HG03571 (cell line): ENCODE measurements at regions not wholly inside any gene's neighbourhood (a gene's known extent, or its start where the extent isn't known, plus 50 kb on each side); places are given as distances from the start of the nearest gene placed in this dataset.

Experiments
- ATAC-seq: cut with Tn5 transposase; IDR thresholded peaks from one replicate; pipeline ENCODE4 v1.9.1; 2021; ENCODE audit not compliant: unreplicated experiment

DNA sequence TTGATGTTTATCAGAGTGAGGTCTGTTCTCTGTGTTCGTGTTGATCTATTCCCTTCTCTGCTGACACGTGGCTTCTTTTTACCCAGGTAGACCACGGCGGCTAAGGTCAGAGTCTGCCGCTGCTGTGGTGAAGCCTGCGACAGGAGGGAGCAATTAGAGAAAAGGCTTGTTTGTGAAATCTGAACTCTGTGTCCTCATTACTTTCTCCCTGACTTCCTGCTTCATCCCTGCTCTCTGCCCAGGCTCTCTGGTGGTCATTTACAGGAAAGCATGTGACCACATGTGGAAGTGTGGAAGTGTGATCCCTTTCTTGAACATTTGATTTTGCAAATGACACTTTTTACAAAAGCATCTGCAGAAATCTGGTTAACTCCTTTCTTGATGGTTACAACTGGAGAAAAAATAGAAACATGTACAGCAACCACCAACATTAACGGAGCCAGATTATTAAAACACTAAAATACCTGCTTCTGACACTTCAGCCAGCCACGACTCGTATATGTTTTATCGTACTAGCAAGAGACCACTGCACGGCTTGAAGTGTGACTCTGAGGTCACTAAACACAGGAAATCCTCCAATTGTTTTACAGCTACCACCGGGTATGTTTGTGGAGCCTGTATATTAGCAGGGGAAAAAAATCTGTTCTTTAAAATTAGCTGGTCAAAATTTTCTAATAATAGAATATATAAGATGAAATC lies 388.6 kb upstream of the TMPO start:
- ATAC-seq, result no peak

DNA sequence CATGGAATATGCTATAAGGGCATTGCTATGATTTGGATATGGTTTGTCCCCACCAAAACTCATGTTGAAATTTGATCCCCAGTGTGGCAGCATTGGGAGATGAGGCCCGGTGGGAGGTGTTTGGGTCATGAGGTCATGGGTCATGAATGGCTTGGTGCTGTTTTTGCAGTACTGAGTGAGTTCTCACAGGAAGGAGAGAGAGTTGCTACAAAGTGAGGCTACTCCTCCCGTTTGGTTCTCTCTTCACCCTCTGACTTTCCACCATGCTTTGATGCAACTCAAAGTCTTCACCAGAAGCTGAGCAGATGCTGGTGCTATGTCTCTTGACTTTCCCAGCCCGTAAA lies 388.1 kb upstream of the TMPO start:
- ATAC-seq, result no peak

DNA sequence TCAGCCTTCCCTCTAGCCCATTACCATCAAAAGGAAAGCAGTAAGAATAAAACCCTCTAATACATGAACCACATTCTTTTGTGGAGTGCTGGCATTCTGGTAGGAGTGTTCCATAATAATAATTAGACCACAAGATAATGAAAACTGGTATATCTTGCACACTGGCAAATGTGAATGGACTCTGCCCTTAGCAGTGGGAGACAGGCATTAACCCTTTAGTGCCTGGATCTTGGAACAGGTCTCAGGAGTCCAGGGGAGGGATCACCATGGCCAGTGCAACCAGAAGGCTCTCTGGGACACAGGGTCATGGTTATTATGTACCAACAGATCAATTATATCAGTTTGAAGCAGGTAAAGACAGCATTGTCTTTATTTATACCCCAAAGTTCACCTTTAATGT lies 387.5 kb upstream of the TMPO start:
- no peak for ATAC-seq

DNA sequence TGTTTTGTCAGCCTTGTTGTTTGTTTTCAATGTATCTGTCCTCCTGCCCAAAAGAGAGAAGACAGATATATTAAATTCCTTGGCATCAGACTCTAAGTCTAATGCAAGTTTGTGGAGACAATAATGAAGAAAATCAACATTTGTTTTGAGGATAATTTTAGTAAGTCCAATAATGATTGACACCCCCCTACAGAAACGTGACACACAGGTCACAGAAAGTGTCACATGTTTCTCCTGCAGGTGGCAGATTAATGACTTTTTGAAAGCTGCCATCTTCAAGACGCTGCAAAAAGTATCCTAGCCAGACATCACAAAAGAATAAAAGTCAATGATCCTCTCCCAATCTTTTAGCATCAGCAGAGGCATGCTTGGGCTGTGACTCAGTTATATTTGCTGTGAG lies 378.8 kb upstream of the TMPO start:
- ATAC-seq, result no peak

DNA sequence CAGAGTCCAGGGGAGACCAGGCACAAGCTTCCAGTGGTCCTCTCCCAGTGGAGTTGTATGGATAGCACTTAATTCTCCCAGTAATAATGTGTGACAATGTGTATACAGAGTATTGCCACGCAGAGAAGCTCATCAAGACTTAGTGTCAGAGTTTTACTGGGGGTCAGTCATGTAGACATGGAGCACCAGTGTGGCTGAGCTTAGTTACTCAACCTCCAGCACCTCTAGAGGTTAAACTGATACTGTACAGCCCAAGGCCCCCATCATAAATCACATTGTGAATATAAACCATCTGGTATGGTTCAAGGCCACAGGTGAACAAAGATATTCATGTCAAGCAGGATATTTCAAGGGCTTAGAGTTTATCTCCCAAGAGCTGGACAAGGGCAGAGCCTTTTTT lies 378.1 kb upstream of the TMPO start:
- no peak for ATAC-seq

DNA sequence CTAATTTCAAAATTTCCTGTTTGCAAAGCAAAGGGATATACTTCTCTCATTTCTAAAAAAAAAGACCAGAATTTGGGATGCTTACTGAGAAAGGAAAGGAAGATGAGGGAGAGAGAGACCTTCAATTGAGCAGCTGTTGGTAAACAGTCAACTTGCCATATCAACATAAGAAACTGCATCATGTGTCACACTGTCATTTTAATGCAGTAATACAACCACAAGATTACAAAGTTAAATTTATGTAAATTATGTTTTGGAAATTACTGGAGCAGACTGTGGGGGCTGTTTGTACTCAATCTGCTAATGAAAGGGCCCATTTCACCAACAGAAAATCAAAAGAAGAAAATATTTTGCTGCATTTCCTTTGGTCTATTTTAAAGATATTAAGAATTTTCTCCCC lies 370.4 kb upstream of the TMPO start:
- no peak for ATAC-seq

DNA sequence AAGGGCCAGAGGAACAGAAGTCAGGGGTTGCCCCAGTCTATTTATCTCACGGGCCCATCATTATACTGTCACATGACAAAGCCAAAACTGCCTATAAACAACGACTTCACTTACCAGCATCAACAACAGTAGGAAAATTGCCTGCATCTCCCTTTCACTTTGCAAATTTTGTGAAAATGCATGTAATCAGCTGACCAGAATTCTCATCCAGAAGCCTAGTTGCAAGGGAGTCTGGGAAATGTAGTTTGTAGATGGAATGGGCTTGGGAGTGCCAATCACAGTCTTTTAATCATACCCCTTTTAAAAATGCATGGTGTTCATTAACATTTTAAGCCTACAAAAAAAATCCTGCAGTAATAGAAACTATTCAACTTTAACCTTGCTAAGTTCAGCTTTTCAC lies 369.3 kb upstream of the TMPO start:
- ATAC-seq, result no peak

DNA sequence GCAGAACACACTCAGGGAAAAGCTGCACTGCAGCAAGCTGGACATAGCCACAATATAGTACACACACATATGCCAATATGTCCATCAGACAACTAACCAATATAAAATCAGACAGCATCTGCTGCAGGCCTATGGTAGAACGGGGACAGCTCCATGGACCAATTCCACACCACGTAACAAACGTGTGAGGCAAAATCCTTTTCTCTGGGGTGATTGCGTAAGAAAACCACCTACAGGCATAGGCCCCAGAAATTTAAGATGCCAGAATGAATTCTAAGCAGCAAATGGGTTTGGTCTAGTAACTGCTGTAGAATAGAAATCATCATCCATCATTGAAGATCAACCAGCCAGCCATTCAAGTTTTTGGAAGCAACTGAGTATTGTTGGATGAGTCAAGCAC lies 368.9 kb upstream of the TMPO start:
- no peak for ATAC-seq

DNA sequence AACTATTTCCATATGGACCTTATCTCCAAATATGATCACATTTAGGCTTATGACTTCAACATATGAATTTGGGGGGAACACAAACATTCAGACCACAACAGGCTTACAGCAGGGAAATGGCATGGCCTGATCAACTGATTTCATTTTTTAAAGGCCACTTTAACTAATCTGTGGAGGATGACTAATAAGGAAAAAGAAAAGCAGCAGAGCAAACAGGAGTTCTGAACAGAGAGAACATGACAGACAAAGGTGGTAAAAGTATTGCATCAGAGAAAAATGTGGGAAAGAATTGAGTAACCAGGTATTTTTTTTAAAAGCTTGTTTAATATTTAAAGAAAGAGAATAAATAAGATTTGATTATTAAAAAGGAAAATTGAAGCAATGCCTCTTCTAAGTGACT lies 366.1 kb upstream of the TMPO start:
- ATAC-seq, result no peak

DNA sequence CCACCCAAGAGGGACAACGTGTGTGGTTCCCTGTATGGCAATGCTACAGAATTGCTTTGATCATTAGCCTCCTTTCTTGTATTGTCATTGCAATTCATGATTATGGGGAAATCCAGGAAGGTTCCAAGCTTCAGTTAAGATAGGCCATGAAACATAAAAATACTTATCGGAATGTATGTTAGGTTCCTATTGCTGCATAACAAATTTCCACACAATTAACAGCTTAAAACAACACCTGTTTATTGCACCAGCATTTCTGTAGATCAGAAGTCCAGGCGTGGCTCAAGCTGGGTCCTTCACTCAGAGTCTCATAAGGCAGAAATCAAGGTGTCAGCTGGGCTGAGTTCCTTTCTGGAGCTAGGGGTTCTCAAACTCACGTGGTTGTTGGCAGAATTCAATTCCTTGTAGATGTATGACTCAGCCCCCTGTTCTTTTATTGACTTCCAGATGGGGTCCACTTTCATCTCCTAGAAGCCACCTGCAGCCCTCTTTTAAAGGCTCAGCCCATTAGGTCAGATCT lies 365.6 kb upstream of the TMPO start:
- no peak for ATAC-seq

DNA sequence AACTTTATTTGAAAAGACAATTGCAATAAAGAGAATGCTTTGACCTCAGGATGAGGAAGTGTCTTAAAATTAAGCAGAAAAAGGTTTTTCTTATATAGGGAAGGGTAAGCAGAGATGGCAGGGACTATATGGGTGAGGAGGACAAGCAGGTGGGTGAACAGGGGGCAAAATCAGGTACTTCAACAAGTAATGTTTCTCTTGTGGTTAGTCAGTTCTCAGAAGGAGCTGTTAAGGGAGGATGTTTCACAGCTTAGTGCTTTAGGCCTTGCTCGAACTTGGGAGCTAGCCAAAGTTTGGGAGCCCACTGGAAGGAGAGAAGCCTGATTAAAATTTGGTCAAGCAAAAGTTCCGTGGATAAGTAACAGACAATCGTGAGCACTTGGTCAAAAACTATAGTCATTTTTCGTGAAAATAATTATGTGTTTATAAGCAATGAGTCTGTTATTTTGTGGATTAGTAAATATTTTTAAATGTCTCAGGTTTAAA lies 364.2 kb upstream of the TMPO start:
- no peak for ATAC-seq

DNA sequence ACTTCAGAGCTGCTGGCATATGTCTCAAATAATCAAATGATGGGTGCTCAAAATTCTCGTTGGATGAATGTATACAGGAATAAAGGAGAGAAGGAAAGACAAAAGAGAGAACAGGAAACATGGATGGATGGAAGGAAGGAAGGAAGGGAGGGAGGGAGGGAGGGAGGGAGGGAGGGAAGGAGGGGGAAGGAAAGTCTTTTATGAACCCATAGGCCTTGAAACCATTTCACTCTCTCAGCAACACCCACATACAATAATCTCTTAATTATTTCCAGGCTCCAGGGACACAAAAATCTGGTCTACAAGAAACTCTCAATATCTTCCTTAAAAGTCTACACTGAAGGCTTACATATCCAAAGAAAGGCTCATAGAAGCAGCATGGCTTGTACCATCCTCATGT lies 363.4 kb upstream of the TMPO start:
- no peak for ATAC-seq

DNA sequence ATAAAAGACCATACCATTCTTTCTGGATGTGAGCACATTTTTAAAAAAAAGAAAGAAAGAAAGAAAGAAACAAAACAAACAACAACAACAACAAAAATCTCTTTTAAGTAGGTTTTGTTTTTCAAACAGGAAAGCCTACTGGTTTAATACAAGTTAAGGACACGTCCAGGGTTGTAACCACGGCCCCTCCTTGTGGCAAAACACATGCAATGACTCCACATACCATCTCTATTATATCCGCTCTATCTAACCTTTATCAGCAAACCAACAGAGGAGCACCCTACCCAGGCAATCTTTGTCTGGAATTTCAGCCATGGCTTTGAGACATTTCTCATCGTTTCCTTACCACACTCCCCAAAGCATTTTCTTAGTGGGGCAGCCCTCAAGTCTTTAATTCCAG lies 360.5 kb upstream of the TMPO start:
- ATAC-seq, result no peak

DNA sequence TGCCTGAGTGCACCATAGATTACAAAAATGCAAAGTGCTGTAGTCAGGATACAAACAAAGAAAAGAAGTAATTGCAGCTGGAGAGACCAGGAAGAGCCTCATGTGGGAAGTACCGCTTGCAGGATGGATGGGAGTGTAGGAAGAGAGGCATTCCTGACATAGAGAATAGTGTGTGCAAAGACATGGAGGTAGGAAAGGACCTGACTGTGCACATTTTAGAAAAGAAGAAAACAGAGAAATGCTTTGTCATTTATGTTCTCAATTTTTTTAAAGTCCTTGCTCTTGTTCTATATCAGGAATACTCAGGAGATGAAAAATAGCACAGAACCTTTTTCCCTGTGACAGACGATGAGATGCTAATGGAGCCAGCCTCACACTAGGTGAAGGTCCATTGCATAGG lies 358.7 kb upstream of the TMPO start:
- no peak for ATAC-seq

DNA sequence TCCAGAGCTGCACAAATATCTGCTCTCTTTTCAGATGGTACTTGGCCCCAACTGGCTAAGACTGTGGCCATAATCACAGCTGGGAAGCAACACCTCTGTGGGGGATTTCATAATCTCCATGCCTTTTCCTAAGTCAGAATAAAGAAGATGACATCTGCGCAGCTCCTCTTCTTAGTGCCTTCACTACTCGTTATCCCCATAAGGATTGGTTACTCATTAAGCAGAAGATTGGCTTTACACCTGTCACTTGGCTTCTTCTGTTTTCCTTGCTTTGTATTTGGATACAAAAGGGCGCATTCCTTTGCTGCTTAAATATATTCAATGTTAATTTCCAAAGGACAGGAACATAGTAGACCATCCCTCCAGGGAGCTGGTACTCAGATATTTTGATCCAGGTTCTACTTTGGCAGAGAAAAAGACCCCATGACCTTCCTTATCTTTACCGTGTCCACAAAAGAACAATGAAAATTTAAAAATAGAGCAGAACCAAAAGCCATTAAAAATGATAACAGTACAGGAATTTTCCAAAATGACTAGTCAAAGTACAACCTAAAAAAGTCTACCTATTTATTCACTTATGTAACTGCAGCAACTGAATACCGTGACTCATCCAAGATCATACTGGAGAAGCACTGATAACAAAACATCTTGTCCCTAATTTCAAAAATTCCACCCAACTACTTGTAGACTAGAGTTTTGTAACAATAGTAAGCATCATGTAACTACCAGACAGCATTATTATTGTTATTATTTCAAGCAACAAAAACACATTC lies 352.3 kb upstream of the TMPO start:
- ATAC-seq, result no peak

DNA sequence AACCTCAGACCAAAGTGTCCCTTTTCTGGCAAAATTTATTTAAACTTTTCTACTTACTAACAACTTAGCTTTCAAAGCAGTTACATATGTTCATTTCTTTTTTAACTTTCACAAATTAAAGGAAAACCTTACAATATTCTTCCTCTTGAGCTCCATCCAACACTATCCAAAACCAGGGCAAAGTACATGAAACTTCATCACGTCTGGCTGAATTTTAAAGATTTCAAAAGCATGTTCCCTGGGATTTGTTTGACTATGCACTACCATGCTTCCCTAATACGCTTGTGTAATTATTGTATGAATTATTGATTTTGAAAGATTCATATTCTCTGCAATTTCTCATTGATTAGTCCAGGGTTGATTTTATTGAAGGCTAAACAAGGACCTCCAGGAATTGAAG lies 343.1 kb upstream of the TMPO start:
- ATAC-seq, result no peak

DNA sequence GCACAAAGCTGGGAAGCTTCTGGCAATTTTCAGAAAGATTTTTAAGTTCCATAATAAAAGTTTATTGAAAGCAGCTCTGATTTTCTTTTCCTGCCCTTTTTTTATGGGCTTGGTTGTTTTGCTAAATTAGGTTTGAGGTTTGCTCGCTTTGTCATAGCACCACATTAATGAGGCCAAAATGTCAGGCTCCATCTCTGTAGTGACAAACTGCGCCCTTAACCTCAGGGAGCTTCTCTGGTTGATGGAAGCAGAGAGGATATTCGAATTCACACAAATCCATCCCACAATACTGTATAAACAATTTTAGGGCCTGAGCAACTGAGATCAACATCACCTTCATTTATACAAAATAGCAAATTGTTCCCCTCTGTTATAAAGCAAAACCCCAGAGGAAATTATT lies 342.6 kb upstream of the TMPO start:
- no peak for ATAC-seq

DNA sequence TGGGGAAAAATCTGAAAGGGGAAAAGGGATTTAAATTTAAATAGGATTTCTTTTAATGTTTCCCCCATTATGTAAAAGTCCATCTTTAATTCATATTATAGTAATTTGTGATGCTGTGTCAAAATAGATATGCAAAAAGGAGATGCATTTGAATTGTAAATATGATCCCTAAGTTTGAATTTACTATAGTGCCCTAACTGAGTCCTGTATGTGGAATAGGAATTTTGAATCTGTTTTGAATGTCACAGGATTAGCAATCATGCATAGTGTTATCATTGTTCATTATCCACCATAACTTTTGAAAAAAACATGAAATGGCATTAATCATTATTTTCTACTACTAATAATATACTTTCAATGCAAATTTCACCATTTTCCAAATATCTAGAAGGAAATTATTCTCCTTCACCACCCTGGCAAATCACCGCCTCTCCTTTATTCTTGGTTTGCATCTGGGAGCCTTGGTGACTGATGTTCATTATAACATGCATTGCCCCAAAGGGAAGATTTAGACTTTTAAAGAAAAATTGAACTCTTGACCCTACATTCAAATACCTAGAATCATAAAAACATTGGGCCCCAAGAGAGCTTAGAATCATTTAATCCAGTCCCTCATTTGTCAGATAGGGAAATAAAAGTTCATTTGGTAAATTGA lies 341.5 kb upstream of the TMPO start:
- ATAC-seq, result no peak

DNA sequence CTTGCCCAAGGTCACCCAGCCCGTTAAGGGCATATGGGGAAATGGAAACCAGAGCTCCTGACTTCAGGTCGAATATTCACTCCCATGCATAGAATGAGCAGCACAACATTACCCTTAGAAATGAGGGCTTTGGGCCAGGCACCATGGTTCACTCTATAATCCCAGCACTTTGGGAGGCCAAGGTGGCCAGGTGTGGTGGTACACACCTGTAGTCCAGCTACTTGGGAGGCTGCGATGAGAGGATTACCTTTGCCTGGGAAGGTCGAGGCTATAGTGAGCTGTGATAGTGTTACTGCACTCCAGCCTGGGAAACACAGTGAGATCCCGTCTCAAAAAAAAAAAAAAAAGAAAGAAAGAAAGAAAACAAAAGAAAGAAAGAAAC lies 341.0 kb upstream of the TMPO start:
- no peak for ATAC-seq

DNA sequence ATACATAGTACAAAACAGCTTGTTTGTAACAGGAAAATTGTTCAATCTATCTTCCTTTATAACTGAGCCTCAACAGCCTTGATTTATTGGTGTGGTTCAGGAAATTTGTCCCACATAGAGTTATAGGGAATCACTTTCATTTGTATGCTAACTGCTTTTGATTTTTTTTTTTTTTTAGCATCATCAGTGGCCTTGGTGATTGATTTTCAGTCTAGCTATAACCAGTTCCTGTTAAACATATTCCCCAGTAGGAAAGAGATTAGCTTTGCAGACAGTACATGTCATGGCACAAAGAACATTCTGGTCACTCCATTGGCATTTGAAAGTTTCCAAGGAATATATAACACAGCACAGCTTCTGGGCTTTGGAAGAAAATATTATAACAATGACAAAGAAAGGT lies 337.3 kb upstream of the TMPO start:
- ATAC-seq, result no peak

DNA sequence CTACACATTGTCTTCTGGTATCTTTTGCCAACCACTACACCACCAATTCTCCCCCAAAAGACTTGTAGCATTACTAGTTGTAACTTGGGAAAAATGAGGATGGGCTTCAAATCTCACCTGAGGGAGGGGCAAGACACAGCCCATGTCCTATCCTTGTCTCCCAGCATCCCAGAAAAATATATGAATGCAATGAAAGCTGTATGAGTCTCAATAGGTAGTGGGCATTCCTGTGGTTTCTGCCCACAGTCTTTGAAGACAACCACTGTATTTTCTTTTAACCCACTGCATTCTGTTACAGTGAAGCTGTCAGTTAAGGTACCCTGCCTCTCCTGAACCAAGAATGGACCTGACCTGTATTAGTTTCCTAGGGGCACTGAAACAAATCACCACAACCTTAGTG lies 336.2 kb upstream of the TMPO start:
- no peak for ATAC-seq

DNA sequence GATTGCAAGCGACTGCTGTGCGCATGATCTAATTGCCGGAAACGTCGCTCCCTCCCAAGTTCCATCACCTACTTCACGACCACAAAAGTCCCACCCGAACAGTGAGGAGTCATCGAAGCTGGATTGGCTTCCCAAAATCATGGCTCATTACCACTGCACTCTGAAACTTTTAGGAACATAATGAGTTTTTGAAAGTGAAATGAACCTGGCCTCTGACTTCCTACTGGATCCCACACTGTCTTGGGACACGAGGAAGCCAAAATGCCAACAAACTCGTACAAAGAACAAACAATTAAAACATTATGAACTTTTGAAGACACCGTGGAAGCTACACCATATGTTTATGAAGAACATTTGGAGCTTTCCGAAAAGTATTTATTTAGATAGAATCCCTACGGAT lies 334.8 kb upstream of the TMPO start:
- no peak for ATAC-seq
